SK-N-MC (cell line): ENCODE measurements at regions not wholly inside any gene's neighbourhood (a gene's known extent, or its start where the extent isn't known, plus 50 kb on each side); places are given as distances from the start of the nearest gene placed in this dataset.

ENCODE experiments used
- DNase-seq: peaks from one replicate; pipeline ENCODE4 v3.0.0-alpha.2; 2011; ENCODE audit warnings: low read depth, low spot score
- H3K27ac ChIP-seq: fragments of 200-600 bp; sonication (generic); 2 replicates; pipeline ENCODE4 v1.5.1; 2016; ENCODE audit warnings: mixed run types
- H3K36me3 ChIP-seq: fragments of 200-600 bp; sonication (generic); 2 replicates; pipeline ENCODE4 v1.6.1; 2017; ENCODE audit warnings: antibody characterized with exemption, low read length, mixed read lengths; ENCODE audit not compliant: insufficient read depth
- H3K4me3 ChIP-seq: fragments of 200-600 bp; sonication (generic); 2 replicates; pipeline ENCODE4 v1.5.1; 2016
- H3K9ac ChIP-seq: fragments of 200-600 bp; sonication (generic); 2 replicates; pipeline ENCODE4 v1.8.0; 2017; ENCODE audit warnings: mixed run types, mixed read lengths; ENCODE audit not compliant: insufficient read length
- H3K9me3 ChIP-seq: fragments of 200-600 bp; sonication (generic); 2 replicates; pipeline ENCODE4 v1.6.1; 2017; ENCODE audit warnings: low read depth, mild to moderate bottlenecking, antibody characterized with exemption, low read length, moderate library complexity, mixed read lengths
- EZH2 ChIP-seq: fragments of 200-600 bp; sonication (generic); IDR thresholded peaks from one replicate; pipeline ENCODE4 v1.6.1; 2017; ENCODE audit warnings: antibody characterized with exemption
- FOXP2 ChIP-seq: optimal IDR thresholded peaks from 2 replicates; pipeline ENCODE3; 2011; ENCODE audit warnings: mild to moderate bottlenecking, moderate library complexity; ENCODE audit not compliant: insufficient read depth; ENCODE audit errors: extremely low read length, control extremely low read depth
- POLR2AphosphoS5 ChIP-seq: IDR thresholded peaks from 2 replicates; pipeline ENCODE4 v1.6.1; 2012; ENCODE audit warnings: mild to moderate bottlenecking, low read depth, low read length, borderline replicate concordance

- Histone ChIP-seq H3K27ac (no peak overlapping the region), H3K9me3 (no peaks in the 10 kb centered on the region), H3K4me3 (no peak overlapping the region), H3K36me3 (no peaks in the 10 kb centered on the region), H3K9ac (no peak overlapping the region)
- TF ChIP-seq EZH2, result no peak
- no peak for DNase-seq
These were observed 72.8 kb downstream of the CMPK2 start for GRCh38 chr2:6792883-6793282.

- Histone ChIP-seq H3K9ac (no peak overlapping the region), H3K36me3 (no peaks in the 10 kb centered on the region), H3K4me3 (no peak overlapping the region), H3K27ac (no peak overlapping the region), H3K9me3 (no peaks in the 10 kb centered on the region)
- TF ChIP-seq POLR2AphosphoS5, result no peak
- no peak for TF ChIP-seq FOXP2
- no peak for TF ChIP-seq EZH2
- DNase-seq, result no peak
These were observed 72.3 kb downstream of the CMPK2 start for GRCh38 chr2:6793371-6793770.

DNA sequence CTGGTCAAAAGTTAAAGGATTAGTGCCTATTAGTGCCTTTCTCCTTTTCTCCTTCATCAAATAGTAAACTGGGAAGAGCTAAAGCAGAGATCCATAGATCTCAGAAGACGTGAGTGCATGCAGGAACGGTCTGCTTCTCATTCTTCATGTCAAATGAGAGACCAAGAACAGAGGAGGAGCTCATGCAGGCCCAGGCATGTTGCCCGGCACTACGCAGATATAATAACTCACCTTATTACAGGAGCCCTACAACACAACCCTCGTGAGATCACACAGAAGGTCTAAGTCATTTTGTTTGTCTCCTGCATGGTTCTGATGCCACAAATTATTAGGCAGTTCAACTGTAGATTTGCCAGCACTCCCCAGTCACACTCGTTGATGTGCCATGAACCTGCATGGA, 71.8 kb downstream of the CMPK2 start:
- no peak for DNase-seq
- H3K4me3 ChIP-seq, result no peak overlapping the region
- TF ChIP-seq EZH2 (no peak), FOXP2 (no peak), POLR2AphosphoS5 (no peak)
- H3K9ac ChIP-seq, result no peak overlapping the region
- H3K27ac ChIP-seq, result no peak overlapping the region
- H3K9me3 ChIP-seq, result no peaks in the 10 kb centered on the region
- H3K36me3 ChIP-seq, result no peaks in the 10 kb centered on the region

DNA sequence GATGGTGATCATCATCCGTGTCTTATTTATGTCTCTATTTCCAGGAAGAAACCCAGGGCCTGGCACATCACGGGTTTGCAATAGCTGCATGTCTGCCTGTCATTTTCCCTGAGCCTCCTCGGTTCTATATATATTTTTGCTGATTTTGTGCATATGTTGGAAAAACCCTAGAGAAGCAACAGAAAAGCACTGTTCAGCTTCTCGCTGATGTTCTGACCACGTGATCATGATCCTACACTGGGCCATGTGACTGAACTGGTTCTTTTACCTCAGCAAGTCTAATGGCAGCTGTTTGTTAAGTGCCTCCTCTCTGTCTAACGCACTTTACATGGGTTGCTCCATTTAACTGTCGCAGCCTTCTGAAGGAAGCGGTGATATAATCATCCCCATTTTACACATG, 71.3 kb downstream of the CMPK2 start:
- no peaks in the 10 kb centered on the region for H3K36me3 ChIP-seq
- no peaks in the 10 kb centered on the region for H3K9me3 ChIP-seq
- H3K27ac ChIP-seq, result no peak overlapping the region
- no peak for DNase-seq
- TF ChIP-seq EZH2 (no peak), FOXP2 (no peak)
- H3K9ac ChIP-seq, result no peak overlapping the region
- H3K4me3 ChIP-seq, result no peak overlapping the region
